Prostate gland (tissue), 2 donors: ENCODE measurements at regions not wholly inside any gene's neighbourhood (a gene's known extent, or its start where the extent isn't known, plus 50 kb on each side); places are given as distances from the start of the nearest gene placed in this dataset.

Experiments used
- POLR2A ChIP-seq: fragments of 450-650 bp; IDR thresholded peaks from one replicate; pipeline ENCODE4 v1.6.1; 2016; ENCODE audit warnings: antibody characterized with exemption, mild to moderate bottlenecking
- POLR2AphosphoS5 ChIP-seq: sonication (generic); formaldehyde crosslinking; IDR thresholded peaks from one replicate; pipeline ENCODE4 v1.6.1; 2017; ENCODE audit warnings: antibody characterized with exemption
- TF ChIP-seq, protein P1 (sequence below), 4 experiments: fragments of 200-600 bp in 2 of 4; fragments of 450-650 bp in 2 of 4; sonication (generic) in 2 of 4; IDR thresholded peaks; 1 replicate in 3 of 4; 2 replicates in 1 of 4; pipeline ENCODE4 v1.5.1; 2016 to 2019; ENCODE audit warnings: antibody characterized with exemption in 4 of 4, mild to moderate bottlenecking in 2 of 4, moderate library complexity in 2 of 4

GRCh38 chr11:91822805-91823204 is 401.8 kb upstream of the FAT3 start:
- TF ChIP-seq, protein P1, sequence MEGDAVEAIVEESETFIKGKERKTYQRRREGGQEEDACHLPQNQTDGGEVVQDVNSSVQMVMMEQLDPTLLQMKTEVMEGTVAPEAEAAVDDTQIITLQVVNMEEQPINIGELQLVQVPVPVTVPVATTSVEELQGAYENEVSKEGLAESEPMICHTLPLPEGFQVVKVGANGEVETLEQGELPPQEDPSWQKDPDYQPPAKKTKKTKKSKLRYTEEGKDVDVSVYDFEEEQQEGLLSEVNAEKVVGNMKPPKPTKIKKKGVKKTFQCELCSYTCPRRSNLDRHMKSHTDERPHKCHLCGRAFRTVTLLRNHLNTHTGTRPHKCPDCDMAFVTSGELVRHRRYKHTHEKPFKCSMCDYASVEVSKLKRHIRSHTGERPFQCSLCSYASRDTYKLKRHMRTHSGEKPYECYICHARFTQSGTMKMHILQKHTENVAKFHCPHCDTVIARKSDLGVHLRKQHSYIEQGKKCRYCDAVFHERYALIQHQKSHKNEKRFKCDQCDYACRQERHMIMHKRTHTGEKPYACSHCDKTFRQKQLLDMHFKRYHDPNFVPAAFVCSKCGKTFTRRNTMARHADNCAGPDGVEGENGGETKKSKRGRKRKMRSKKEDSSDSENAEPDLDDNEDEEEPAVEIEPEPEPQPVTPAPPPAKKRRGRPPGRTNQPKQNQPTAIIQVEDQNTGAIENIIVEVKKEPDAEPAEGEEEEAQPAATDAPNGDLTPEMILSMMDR (IDR thresholded peaks at IDR 0.05) = no peak
- no peak for TF ChIP-seq POLR2A
- no peak for TF ChIP-seq POLR2AphosphoS5
